Activated T-cell treated with anti-CD3 and anti-CD28 coated beads, Interleukin-2, amount 50 U/mL, for 4 hours (primary cell): ENCODE measurements at regions not wholly inside any gene's neighbourhood (a gene's known extent, or its start where the extent isn't known, plus 50 kb on each side); places are given as distances from the start of the nearest gene placed in this dataset.

Source experiments
- ATAC-seq, 2 donors: fragments of 200-7000 bp; cut with Tn5 transposase; one replicate each; pipeline ENCODE4 v1.10.0; 2021
- DNase-seq: peaks from one replicate; pipeline ENCODE4 v3.0.0-alpha.2; 2020
- H3K27me3 Mint-ChIP-seq: one replicate; pipeline ENCODE4 v1.8.0; 2021; ENCODE audit warnings: low read depth, mixed read lengths
- H3K36me3 Mint-ChIP-seq: one replicate; pipeline ENCODE4 v1.8.0; 2022; ENCODE audit warnings: mixed read lengths; ENCODE audit not compliant: insufficient read depth
- H3K4me1 Mint-ChIP-seq: one replicate; pipeline ENCODE4 v1.8.0; 2021; ENCODE audit warnings: low read depth, mixed read lengths
- H3K4me3 Mint-ChIP-seq: one replicate; pipeline ENCODE4 v1.8.0; 2021; ENCODE audit warnings: mild to moderate bottlenecking, moderate library complexity, mixed read lengths
- H3K9me3 Mint-ChIP-seq: one replicate; pipeline ENCODE4 v1.8.0; 2021; ENCODE audit warnings: mixed read lengths

GRCh38 chr11:134822897-134823296, 410.9 kb upstream of the B3GAT1 start:
- ATAC-seq, result no peak
- peaks cover 23% of the 10 kb centered on the region for H3K27me3 Mint-ChIP-seq
- DNase-seq, result no peak
- no peaks in the 10 kb centered on the region for H3K9me3 Mint-ChIP-seq
- H3K4me1 Mint-ChIP-seq, result no peaks in the 10 kb centered on the region
- no peaks in the 10 kb centered on the region for H3K36me3 Mint-ChIP-seq
- no peak overlapping the region for H3K4me3 Mint-ChIP-seq

GRCh38 chr11:134821422-134821821, 409.4 kb upstream of the B3GAT1 start:
- H3K27me3 Mint-ChIP-seq, result peaks cover 24% of the 10 kb centered on the region
- DNase-seq, result no peak
- no peaks in the 10 kb centered on the region for H3K36me3 Mint-ChIP-seq
- ATAC-seq, result no peak
- H3K4me3 Mint-ChIP-seq, result no peak overlapping the region
- no peaks in the 10 kb centered on the region for H3K9me3 Mint-ChIP-seq
- no peaks in the 10 kb centered on the region for H3K4me1 Mint-ChIP-seq

- DNase-seq (no peak), ATAC-seq (no peak)
- Mint-ChIP-seq H3K27me3 (peaks cover 29% of the 10 kb centered on the region), H3K4me1 (no peaks in the 10 kb centered on the region), H3K36me3 (no peaks in the 10 kb centered on the region), H3K9me3 (no peaks in the 10 kb centered on the region), H3K4me3 (no peak overlapping the region)
Measured at GRCh38 chr11:134819041-134819440, 407.0 kb upstream of the B3GAT1 start.

- H3K36me3 Mint-ChIP-seq, result no peaks in the 10 kb centered on the region
- ATAC-seq (no peak), DNase-seq (no peak)
- no peak overlapping the region for H3K4me3 Mint-ChIP-seq
- peaks cover 29% of the 10 kb centered on the region for H3K27me3 Mint-ChIP-seq
- no peaks in the 10 kb centered on the region for H3K4me1 Mint-ChIP-seq
- no peaks in the 10 kb centered on the region for H3K9me3 Mint-ChIP-seq
Measured at GRCh38 chr11:134818516-134818915, 406.5 kb upstream of the B3GAT1 start.

GRCh38 chr11:134815404-134815803, 403.4 kb upstream of the B3GAT1 start:
- Mint-ChIP-seq H3K27me3 (peaks cover 32% of the 10 kb centered on the region), H3K9me3 (no peaks in the 10 kb centered on the region), H3K4me1 (no peaks in the 10 kb centered on the region), H3K36me3 (no peaks in the 10 kb centered on the region), H3K4me3 (no peak overlapping the region)
- ATAC-seq, result no peak
- no peak for DNase-seq

GRCh38 chr11:134807997-134808396, 396.0 kb upstream of the B3GAT1 start:
- no peaks in the 10 kb centered on the region for H3K4me1 Mint-ChIP-seq
- H3K27me3 Mint-ChIP-seq, result peaks cover 27% of the 10 kb centered on the region
- H3K9me3 Mint-ChIP-seq, result no peaks in the 10 kb centered on the region
- no peaks in the 10 kb centered on the region for H3K36me3 Mint-ChIP-seq
- no peak for ATAC-seq
- DNase-seq, result no peak
- no peak overlapping the region for H3K4me3 Mint-ChIP-seq

- H3K27me3 Mint-ChIP-seq, result peaks cover 46% of the 10 kb centered on the region
- no peaks in the 10 kb centered on the region for H3K36me3 Mint-ChIP-seq
- no peaks in the 10 kb centered on the region for H3K4me1 Mint-ChIP-seq
- H3K9me3 Mint-ChIP-seq, result no peaks in the 10 kb centered on the region
- no peak overlapping the region for H3K4me3 Mint-ChIP-seq
- no peak for ATAC-seq
- no peak for DNase-seq
Measured at GRCh38 chr11:134802598-134802997, 390.6 kb upstream of the B3GAT1 start.

GRCh38 chr11:134802116-134802515, 390.1 kb upstream of the B3GAT1 start:
- ATAC-seq (no peak), DNase-seq (no peak)
- Mint-ChIP-seq H3K9me3 (no peaks in the 10 kb centered on the region), H3K36me3 (no peaks in the 10 kb centered on the region), H3K4me1 (no peaks in the 10 kb centered on the region), H3K27me3 (peaks cover 45% of the 10 kb centered on the region), H3K4me3 (no peak overlapping the region)

GRCh38 chr11:134801570-134801969, 389.5 kb upstream of the B3GAT1 start:
- Mint-ChIP-seq H3K27me3 (peaks cover 40% of the 10 kb centered on the region), H3K36me3 (no peaks in the 10 kb centered on the region), H3K4me1 (no peaks in the 10 kb centered on the region)

GRCh38 chr11:134800826-134801225, 388.8 kb upstream of the B3GAT1 start:
- H3K4me1 Mint-ChIP-seq, result no peaks in the 10 kb centered on the region
- no peak for DNase-seq
- no peaks in the 10 kb centered on the region for H3K9me3 Mint-ChIP-seq
- ATAC-seq, result no peak
- H3K36me3 Mint-ChIP-seq, result no peaks in the 10 kb centered on the region
- H3K27me3 Mint-ChIP-seq, result peaks cover 37% of the 10 kb centered on the region
- no peak overlapping the region for H3K4me3 Mint-ChIP-seq

More at GRCh38 chr11:134801570-134801969, 389.5 kb upstream of the B3GAT1 start:
- ATAC-seq (no peak), DNase-seq (no peak)
- H3K4me3 Mint-ChIP-seq, result no peak overlapping the region
- no peaks in the 10 kb centered on the region for H3K9me3 Mint-ChIP-seq

- DNase-seq (no peak), ATAC-seq (no peak)
- Mint-ChIP-seq H3K27me3 (peaks cover 34% of the 10 kb centered on the region), H3K9me3 (no peaks in the 10 kb centered on the region), H3K4me3 (no peak overlapping the region), H3K4me1 (no peaks in the 10 kb centered on the region), H3K36me3 (no peaks in the 10 kb centered on the region)
Measured at GRCh38 chr11:134800130-134800529, 388.1 kb upstream of the B3GAT1 start.

- H3K27me3 Mint-ChIP-seq, result peaks cover 33% of the 10 kb centered on the region
- no peaks in the 10 kb centered on the region for H3K4me1 Mint-ChIP-seq
- DNase-seq (no peak), ATAC-seq (no peak)
- no peaks in the 10 kb centered on the region for H3K36me3 Mint-ChIP-seq
- H3K9me3 Mint-ChIP-seq, result no peaks in the 10 kb centered on the region
- H3K4me3 Mint-ChIP-seq, result no peak overlapping the region
Measured at GRCh38 chr11:134799386-134799785, 387.3 kb upstream of the B3GAT1 start.

- no peak for DNase-seq
- no peaks in the 10 kb centered on the region for H3K36me3 Mint-ChIP-seq
- no peaks in the 10 kb centered on the region for H3K9me3 Mint-ChIP-seq
- no peak overlapping the region for H3K4me3 Mint-ChIP-seq
- H3K27me3 Mint-ChIP-seq, result peaks cover 31% of the 10 kb centered on the region
- no peak for ATAC-seq
- H3K4me1 Mint-ChIP-seq, result no peaks in the 10 kb centered on the region
Measured at GRCh38 chr11:134797411-134798089, 385.5 kb upstream of the B3GAT1 start.

GRCh38 chr11:134795017-134795416, 383.0 kb upstream of the B3GAT1 start:
- Mint-ChIP-seq H3K27me3 (peaks cover 16% of the 10 kb centered on the region), H3K36me3 (no peaks in the 10 kb centered on the region), H3K4me3 (no peak overlapping the region), H3K4me1 (no peaks in the 10 kb centered on the region), H3K9me3 (no peaks in the 10 kb centered on the region)
- DNase-seq, result no peak
- ATAC-seq, result no peak

- H3K9me3 Mint-ChIP-seq, result no peaks in the 10 kb centered on the region
- DNase-seq, result no peak
- no peaks in the 10 kb centered on the region for H3K4me1 Mint-ChIP-seq
- no peak for ATAC-seq
- no peak overlapping the region for H3K4me3 Mint-ChIP-seq
- peaks cover 10% of the 10 kb centered on the region for H3K27me3 Mint-ChIP-seq
- H3K36me3 Mint-ChIP-seq, result no peaks in the 10 kb centered on the region
Measured at GRCh38 chr11:134794192-134794591, 382.1 kb upstream of the B3GAT1 start.
